IPS DF 6.9 (cell line): ENCODE measurements at regions not wholly inside any gene's neighbourhood (a gene's known extent, or its start where the extent isn't known, plus 50 kb on each side); places are given as distances from the start of the nearest gene placed in this dataset.
"Not testable (repeated sequence)": the region's sequence is repeated elsewhere in the genome, so short reads cannot be mapped to it uniquely, and the experiment has no call there.

Source experiments
- DNase-seq: peaks from one replicate; pipeline ENCODE4 v3.0.0-alpha.2; 2013; ENCODE audit warnings: low read depth, low spot score
- H3K27ac ChIP-seq: one replicate; pipeline ENCODE4 v1.5.1; 2013; ENCODE audit warnings: low read length, control low read depth
- H3K27me3 ChIP-seq: 2 replicates; pipeline ENCODE4 v1.6.1; 2013; ENCODE audit warnings: mild to moderate bottlenecking, low read length; ENCODE audit not compliant: control insufficient read depth, insufficient read depth
- H3K36me3 ChIP-seq: 2 replicates; pipeline ENCODE4 v1.6.1; 2013; ENCODE audit warnings: low read length; ENCODE audit not compliant: control insufficient read depth, insufficient read depth
- H3K4me1 ChIP-seq: 2 replicates; pipeline ENCODE4 v1.6.1; 2013; ENCODE audit warnings: low read length; ENCODE audit not compliant: control insufficient read depth, insufficient read depth
- H3K4me3 ChIP-seq: 2 replicates; pipeline ENCODE4 v1.5.1; 2013; ENCODE audit warnings: mild to moderate bottlenecking, low read length
- H3K9me3 ChIP-seq: 2 replicates; pipeline ENCODE4 v1.6.1; 2013; ENCODE audit warnings: low read length, inconsistent platforms; ENCODE audit not compliant: control insufficient read depth, insufficient read depth
- WGBS: extraction: QIAGEN DNeasy Blood & Tissue Kit; methylation state at CpG from one replicate; pipeline ENCODE4 v1.1.7; 2013; ENCODE audit warnings: mixed read lengths, missing lambda C conversion rate; ENCODE audit not compliant: insufficient read length, insufficient coverage; 5-methylcytosine and 5-hydroxymethylcytosine counted together

GRCh38 chr5:50898966-50899365, 232.5 kb downstream of the PARP8 start:
- H3K36me3 ChIP-seq: no peaks in the 10 kb centered on the region
- DNase-seq: no peak
- H3K27me3 ChIP-seq: no peaks in the 10 kb centered on the region

DNA sequence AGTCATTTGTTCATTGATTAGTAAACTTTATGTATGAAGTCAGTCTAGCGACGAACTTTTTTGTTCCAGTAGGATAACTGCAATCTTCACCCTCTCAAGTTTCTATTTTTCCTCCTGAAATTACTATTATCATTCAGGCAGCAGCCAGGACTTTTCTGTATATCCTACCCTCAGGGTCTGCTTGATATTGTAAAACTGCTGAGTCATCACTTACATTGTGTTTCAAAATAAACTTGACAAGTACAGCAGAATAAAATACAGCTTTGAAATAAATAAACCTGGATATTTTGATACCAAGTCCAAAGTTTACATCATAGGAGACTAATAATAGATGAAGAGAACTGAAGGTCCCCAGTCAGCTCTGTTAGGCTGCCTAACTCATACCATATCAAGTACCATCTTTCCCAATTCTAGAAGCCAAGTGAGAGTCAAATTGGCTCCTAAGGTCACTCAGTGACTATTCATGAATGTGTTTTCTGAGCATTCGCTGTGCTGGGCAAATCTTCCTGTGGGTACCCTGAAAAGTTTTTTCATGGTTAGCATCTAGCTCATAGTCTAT, 234.6 kb downstream of the PARP8 start:
- no peaks in the 10 kb centered on the region for H3K27me3 ChIP-seq
- WGBS: no CpG with 5 or more reads among the region's 3 CpGs
- H3K27ac ChIP-seq: no peak overlapping the region
- H3K36me3 ChIP-seq: no peaks in the 10 kb centered on the region
- no peaks in the 10 kb centered on the region for H3K4me1 ChIP-seq
- no peak overlapping the region for H3K4me3 ChIP-seq
- no peaks in the 10 kb centered on the region for H3K9me3 ChIP-seq
- DNase-seq: no peak

More at GRCh38 chr5:50898966-50899365, 232.5 kb downstream of the PARP8 start:
- Histone ChIP-seq H3K4me3 (no peak overlapping the region), H3K27ac (no peak overlapping the region), H3K9me3 (no peaks in the 10 kb centered on the region), H3K4me1 (no peaks in the 10 kb centered on the region)

DNA sequence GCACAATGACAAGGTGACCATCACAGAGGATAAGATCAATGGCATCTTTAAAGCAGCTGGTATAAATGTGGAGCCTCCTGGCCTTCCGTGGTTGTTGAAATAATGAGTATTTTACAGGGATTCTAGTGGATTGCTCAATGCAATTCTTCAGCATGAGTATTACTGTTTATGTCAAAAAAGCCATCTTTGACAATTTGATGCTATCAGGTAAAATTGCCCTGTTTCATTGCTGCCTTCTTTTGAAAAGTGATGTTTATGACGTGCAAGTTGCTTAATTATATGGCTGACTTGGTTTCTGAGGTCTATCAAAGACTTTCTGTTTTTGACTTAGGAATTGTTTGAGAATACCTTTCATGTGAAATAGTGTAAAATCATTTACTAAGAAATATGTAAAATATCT, 237.2 kb downstream of the PARP8 start:
- Histone ChIP-seq H3K27me3 (no peaks in the 10 kb centered on the region), H3K36me3 (no peaks in the 10 kb centered on the region), H3K9me3 (no peaks in the 10 kb centered on the region), H3K4me3 (no peak overlapping the region), H3K27ac (no peak overlapping the region), H3K4me1 (no peaks in the 10 kb centered on the region)
- DNase-seq: no peak
- no CpG with 5 or more reads among the region's 2 CpGs for WGBS

DNA sequence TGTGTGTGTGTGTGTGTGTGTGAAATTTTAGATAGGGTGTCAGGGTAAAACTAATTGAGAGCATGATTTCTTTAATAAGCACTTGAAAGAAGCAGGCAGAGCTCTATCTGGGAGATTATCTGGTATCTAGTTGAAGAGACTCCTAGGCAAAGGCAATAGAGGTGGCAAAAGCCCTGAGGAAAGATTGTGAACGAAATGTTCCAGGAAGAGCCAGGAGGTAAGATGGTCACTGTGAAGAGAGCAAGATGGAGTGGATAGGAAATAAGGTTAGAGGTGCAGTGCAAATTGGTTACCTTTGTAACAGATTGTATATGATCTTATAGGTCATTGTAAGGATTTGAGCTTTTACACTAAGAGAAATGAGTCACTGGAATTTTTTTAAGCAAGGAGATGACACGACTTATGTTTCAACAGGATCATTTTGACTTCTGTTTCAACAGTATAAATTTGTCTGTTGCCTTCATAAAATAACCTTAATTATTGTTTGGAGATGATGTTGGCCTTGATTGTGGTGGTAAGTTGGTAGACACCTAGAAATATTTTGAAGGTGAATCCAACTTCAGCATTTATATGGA, 239.6 kb downstream of the PARP8 start:
- Histone ChIP-seq H3K9me3 (no peaks in the 10 kb centered on the region), H3K4me1 (no peaks in the 10 kb centered on the region), H3K36me3 (no peaks in the 10 kb centered on the region), H3K27ac (no peak overlapping the region), H3K4me3 (no peak overlapping the region), H3K27me3 (no peaks in the 10 kb centered on the region)
- no CpG with 5 or more reads among the region's 2 CpGs for WGBS
- DNase-seq: no peak

GRCh38 chr5:50920160-50920559, 253.7 kb downstream of the PARP8 start:
- not testable (repeated sequence) for H3K27me3 ChIP-seq, H3K4me3 ChIP-seq, H3K27ac ChIP-seq, H3K36me3 ChIP-seq, DNase-seq, H3K4me1 ChIP-seq, H3K9me3 ChIP-seq
- no CpG with 5 or more reads among the region's 13 CpGs for WGBS

DNA sequence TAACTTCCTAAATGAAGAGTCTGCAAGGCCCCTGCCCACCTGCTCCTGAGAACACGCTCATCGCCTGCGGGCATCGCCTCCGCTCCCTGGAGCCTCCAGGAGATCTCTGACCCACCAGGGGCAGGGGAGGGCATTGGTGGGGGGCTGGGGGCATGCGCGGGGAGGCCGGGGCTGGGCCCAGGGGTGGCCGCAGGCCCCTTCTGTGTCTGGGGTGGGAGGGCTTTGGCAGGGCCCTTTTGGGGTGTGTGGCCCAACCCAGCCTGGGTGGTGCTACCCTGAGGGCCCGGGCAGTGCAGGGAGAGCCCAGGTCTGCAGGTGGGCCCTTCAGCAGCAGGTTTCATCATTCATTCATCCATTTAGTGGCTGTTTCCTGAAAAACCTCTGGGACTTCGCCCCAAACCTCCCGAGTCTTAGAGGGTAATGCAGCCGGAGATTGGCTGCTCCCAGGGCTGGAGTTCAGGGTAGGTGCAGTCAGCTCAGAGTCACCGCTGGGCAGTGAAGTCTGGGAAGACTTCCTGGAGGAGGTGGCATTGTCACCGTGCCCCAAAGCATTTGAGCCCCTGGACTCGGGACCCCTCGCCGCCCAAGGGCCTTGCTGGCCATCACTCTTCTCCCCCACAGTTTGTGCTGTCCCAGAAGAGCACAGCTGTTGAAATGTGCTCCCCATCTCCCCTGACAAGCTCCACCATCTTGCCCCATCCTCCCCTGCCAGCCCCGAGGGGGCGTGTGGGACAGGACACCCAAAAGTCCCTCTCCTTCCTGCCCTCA, 255.1 kb downstream of the PARP8 start:
- no peaks in the 10 kb centered on the region for H3K27me3 ChIP-seq
- H3K36me3 ChIP-seq: no peaks in the 10 kb centered on the region
- no peaks in the 10 kb centered on the region for H3K4me1 ChIP-seq
- H3K9me3 ChIP-seq: no peaks in the 10 kb centered on the region
- DNase-seq: no peak
- no peak overlapping the region for H3K4me3 ChIP-seq
- WGBS: no CpG with 5 or more reads among the region's 20 CpGs
- no peak overlapping the region for H3K27ac ChIP-seq

GRCh38 chr5:50922134-50922941, 255.9 kb downstream of the PARP8 start:
- not testable (repeated sequence) for DNase-seq

GRCh38 chr5:50922942-50923767, 256.7 kb downstream of the PARP8 start:
- Histone ChIP-seq H3K9me3 (no peaks in the 10 kb centered on the region), H3K36me3 (no peaks in the 10 kb centered on the region), H3K4me1 (no peaks in the 10 kb centered on the region), H3K4me3 (no peak overlapping the region), H3K27ac (no peak overlapping the region), H3K27me3 (no peaks in the 10 kb centered on the region)
- no peak for DNase-seq
- WGBS: no CpG with 5 or more reads among the region's 34 CpGs

More at GRCh38 chr5:50922134-50922941, 255.9 kb downstream of the PARP8 start:
- H3K36me3 ChIP-seq, H3K4me3 ChIP-seq, H3K4me1 ChIP-seq, H3K27ac ChIP-seq, H3K9me3 ChIP-seq, H3K27me3 ChIP-seq: not testable (repeated sequence)
- no CpG with 5 or more reads among the region's 37 CpGs for WGBS

GRCh38 chr5:50923768-50924494, 257.5 kb downstream of the PARP8 start:
- Histone ChIP-seq H3K27ac (no peak overlapping the region), H3K27me3 (no peaks in the 10 kb centered on the region), H3K4me3 (no peak overlapping the region), H3K4me1 (no peaks in the 10 kb centered on the region), H3K9me3 (no peaks in the 10 kb centered on the region), H3K36me3 (no peaks in the 10 kb centered on the region)
- WGBS: no CpG with 5 or more reads among the region's 18 CpGs
- DNase-seq: no peak
